ENCODE measurements at regions not wholly inside any gene's neighbourhood (a gene's known extent, or its start where the extent isn't known, plus 50 kb on each side); places are given as distances from the start of the nearest gene placed in this dataset.
A peak's percentile ranks its signal among the peaks of the same experiment; 100 is the strongest.
"Not testable (repeated sequence)": the region's sequence is repeated elsewhere in the genome, so short reads cannot be mapped to it uniquely, and the experiment has no call there.

DNA sequence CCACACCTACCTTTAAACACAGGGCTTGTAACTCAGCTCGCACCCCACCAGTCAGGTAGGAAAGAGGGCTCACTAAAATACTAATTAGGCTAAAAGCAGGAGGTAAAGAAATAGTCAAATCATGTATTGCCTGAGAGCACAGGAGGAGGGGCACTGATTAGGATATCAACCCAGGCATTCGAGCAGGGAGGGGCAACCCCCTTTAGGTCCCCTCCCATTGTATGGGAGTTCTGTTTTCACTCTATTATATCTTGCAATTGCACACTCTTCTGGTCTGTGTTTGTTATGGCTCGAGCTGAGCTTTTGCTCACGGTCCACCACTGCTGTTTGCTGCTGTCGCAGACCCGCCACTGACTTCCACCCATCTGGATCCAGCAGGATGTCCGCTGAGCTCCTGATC lies 657.2 kb downstream of the PRIM2 start:
- Histone ChIP-seq H3K36me3 (replicated peaks) (no peaks in the 10 kb centered on the region), H3K27ac (no peak overlapping the region), H3K27me3 (replicated peaks) (no peaks in the 10 kb centered on the region), H3K4me3 (ENCODE audit: low read depth, low read length) (no peak overlapping the region)
- TF ChIP-seq, protein P1, sequence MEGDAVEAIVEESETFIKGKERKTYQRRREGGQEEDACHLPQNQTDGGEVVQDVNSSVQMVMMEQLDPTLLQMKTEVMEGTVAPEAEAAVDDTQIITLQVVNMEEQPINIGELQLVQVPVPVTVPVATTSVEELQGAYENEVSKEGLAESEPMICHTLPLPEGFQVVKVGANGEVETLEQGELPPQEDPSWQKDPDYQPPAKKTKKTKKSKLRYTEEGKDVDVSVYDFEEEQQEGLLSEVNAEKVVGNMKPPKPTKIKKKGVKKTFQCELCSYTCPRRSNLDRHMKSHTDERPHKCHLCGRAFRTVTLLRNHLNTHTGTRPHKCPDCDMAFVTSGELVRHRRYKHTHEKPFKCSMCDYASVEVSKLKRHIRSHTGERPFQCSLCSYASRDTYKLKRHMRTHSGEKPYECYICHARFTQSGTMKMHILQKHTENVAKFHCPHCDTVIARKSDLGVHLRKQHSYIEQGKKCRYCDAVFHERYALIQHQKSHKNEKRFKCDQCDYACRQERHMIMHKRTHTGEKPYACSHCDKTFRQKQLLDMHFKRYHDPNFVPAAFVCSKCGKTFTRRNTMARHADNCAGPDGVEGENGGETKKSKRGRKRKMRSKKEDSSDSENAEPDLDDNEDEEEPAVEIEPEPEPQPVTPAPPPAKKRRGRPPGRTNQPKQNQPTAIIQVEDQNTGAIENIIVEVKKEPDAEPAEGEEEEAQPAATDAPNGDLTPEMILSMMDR (IDR thresholded peaks at IDR 0.05; ENCODE audit: low read depth, low read length, missing control alignments) = no peak
- no peak for DNase-seq
- in situ Hi-C loops (cut with HindIII; ENCODE audit: low pct_ligation_motif_present, low sequenced_read_pairs) = no loop called here

DNA sequence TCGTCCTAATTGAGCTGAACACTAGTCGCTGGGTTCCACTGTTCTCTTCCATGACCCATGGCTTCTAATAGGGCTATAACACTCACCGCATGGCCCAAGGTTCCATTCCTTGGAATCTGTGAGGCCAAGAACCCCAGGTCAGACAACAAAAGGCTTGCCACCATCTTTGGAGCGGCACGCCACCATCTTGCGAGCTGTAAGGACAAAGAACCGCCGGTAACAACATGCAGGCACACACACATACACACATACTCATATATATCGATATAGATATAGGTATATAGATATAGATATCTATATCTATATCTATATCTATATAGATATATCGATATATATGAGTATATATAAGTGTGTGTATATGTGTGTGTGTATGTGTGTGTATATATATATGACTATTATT lies 657.7 kb downstream of the PRIM2 start:
- H3K4me3 ChIP-seq (ENCODE audit: low read depth, low read length); DNase-seq; H3K36me3 ChIP-seq (replicated peaks); in situ Hi-C loops (cut with HindIII; ENCODE audit: low pct_ligation_motif_present, low sequenced_read_pairs); H3K27me3 ChIP-seq (replicated peaks); H3K27ac ChIP-seq: not testable (repeated sequence)

DNA sequence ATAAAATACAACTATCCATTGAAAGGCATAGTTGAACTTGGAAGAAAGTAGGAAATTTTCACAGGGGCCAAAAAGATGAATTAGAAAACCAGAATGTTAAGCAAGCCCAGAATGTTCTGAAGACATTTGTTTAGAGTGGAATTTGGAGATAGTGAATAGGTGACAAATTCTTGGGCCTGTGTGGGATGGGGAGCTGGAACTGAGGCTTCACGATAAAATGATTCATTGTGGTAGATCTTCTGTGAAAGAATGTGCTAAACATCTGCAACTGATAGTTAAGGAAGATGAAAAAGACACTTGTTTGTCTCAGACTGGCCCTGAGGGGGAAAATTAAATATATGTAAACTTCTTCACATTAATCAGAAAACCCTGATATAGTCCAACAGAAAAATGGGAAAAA lies 658.9 kb downstream of the PRIM2 start:
- in situ Hi-C loops (cut with HindIII; ENCODE audit: low pct_ligation_motif_present, low sequenced_read_pairs); H3K36me3 ChIP-seq (replicated peaks); H3K27me3 ChIP-seq (replicated peaks); H3K4me3 ChIP-seq (ENCODE audit: low read depth, low read length); H3K27ac ChIP-seq: not testable (repeated sequence)
- DNase-seq = peak; percentile 20

DNA sequence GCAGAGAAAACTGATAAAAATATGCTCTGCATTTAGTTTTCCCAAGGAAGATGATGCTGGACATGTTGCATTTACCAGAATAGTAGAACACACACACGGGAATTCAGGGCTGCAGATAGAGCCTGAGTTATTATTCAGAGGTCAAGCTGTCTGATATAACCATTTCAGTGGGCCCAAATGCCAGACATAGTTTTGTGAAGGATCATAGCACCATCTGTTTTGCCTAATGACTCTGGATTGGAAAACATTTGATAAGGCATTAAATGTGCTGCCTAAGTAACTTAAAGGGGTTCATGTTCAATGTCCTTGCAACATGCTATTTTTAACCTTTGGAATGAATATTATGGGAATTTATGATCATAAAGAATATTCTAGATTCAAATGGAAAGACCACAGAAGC lies 666.2 kb downstream of the PRIM2 start:
- H3K36me3 ChIP-seq (replicated peaks); H3K4me3 ChIP-seq (ENCODE audit: low read depth, low read length); H3K27me3 ChIP-seq (replicated peaks); in situ Hi-C loops (cut with HindIII; ENCODE audit: low pct_ligation_motif_present, low sequenced_read_pairs); H3K27ac ChIP-seq: not testable (repeated sequence)
- DNase-seq = peak; percentile 41

DNA sequence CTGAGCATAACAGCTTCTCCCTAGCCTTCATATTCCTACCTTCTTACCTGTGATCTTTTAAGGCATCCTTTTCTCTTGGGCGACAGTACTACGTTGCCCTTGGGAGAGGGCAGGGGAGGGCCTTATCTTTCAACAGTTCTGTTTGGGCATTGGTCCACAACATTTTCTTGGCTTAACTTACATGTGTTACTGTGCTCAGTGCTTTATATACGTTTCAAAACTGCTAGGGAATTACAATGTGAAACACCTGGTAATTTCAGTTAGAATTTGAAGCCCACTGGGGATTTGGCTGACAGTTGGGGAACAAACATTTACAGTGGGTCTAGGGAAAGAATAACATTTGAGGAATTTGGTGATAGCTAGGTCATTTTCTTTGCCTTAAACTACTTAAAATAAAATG lies 667.1 kb downstream of the PRIM2 start:
- H3K27ac ChIP-seq; in situ Hi-C loops (cut with HindIII; ENCODE audit: low pct_ligation_motif_present, low sequenced_read_pairs); H3K36me3 ChIP-seq (replicated peaks); DNase-seq; H3K4me3 ChIP-seq (ENCODE audit: low read depth, low read length); H3K27me3 ChIP-seq (replicated peaks): not testable (repeated sequence)

DNA sequence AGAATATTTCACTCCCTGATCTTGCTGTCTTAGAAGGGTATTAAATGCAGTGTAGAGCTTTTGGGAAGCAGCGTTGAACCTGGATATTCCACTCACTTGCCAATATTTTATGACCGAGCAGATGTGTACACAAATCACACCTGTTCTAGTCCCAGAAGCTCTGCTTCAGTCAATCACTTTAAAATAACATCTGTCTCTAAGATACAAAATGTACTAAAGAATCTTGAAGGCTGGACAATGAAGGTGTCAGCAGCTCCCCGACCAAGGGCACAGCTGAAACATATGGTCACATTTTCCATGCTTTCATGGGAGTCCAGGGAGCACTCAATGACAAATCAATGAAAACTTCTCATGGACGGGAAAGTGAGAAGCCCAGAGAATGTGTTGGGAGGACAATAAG lies 668.3 kb downstream of the PRIM2 start:
- H3K36me3 ChIP-seq (replicated peaks); DNase-seq; H3K4me3 ChIP-seq (ENCODE audit: low read depth, low read length); H3K27ac ChIP-seq; H3K27me3 ChIP-seq (replicated peaks); in situ Hi-C loops (cut with HindIII; ENCODE audit: low pct_ligation_motif_present, low sequenced_read_pairs): not testable (repeated sequence)

DNA sequence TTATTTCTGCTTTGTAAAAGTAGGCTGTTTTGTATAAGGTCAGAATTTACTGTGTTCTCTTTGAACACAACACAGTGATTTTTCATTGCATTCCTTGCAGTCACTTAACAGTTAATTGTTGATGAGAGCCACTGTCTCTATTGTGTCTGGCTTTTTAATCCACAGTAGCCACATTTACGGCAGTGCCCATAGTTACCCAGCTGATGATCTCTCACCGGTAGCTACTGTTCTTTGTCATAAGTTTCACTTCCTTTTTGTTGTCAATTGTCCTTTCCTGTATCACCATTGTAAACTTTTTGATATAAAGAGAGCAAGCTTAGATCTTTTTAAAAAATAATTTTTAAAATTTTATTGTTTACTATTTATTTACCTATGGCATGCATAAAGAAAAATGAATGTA lies 669.2 kb downstream of the PRIM2 start:
- H3K27ac ChIP-seq; H3K36me3 ChIP-seq (replicated peaks); DNase-seq; H3K4me3 ChIP-seq (ENCODE audit: low read depth, low read length); H3K27me3 ChIP-seq (replicated peaks); in situ Hi-C loops (cut with HindIII; ENCODE audit: low pct_ligation_motif_present, low sequenced_read_pairs): not testable (repeated sequence)

DNA sequence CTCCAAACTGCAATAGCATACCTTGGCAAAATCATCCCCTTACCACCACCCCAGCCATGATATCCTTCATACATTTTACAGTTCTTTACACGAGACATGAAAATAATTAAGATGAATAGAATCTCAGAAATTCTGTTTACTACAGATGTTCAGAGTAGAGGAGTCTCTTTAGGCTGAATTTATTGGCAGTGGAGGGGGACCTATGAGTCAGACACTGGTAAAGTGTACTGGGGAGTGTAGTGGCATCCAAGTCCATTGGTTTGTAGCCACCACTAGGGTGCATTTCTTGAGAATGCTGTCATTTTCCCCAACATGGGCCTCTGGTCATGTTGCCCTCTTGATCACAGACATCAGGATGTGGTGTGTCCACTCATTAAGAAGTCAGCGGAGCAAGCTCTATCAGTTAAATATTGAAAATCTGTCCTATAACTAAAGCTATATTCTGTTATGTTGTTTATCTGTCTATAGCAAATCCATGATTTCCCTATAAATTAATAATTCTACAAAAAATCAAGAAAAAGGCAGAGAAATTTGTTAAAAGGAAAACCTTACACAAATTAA lies 672.2 kb downstream of the PRIM2 start:
- in situ Hi-C loops (cut with HindIII; ENCODE audit: low pct_ligation_motif_present, low sequenced_read_pairs); H3K4me3 ChIP-seq (ENCODE audit: low read depth, low read length); H3K36me3 ChIP-seq (replicated peaks); H3K27ac ChIP-seq; DNase-seq; H3K27me3 ChIP-seq (replicated peaks): not testable (repeated sequence)

DNA sequence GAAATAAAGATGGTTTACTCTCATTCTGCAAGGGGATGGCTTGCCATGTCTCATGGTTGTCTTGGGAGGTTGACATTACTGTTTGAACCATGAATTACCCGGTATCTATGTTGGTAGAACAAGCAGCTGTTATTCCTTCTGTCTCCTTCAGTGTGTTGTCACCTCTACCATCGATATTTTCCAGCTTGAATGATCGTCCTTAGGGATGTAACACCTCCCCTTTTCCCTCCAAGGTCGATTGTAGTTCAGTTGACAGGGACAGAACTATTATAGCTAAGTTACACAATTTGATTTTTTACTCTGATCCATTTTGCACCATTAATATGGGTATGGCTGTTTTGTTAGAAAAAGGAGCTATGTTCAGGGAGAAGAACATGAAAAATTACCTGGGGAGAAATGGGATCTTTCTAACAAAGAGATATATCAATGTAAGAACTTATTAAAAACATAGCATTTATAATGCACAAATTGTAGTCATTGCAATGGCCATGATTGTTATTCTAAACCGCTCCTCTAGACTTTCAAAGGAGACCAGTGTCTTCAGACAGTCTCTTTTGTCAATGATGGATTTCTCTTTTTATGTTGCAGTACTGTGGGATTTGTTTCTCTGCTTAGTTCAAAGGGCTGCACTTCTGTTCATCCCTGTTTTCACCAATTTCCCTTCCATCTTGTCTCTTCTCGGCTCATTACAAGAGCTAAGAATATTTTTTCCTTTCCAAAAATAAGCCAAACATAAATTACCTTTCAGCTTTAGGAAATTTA lies 681.6 kb downstream of the PRIM2 start:
- H3K27ac ChIP-seq = not testable (repeated sequence)

DNA sequence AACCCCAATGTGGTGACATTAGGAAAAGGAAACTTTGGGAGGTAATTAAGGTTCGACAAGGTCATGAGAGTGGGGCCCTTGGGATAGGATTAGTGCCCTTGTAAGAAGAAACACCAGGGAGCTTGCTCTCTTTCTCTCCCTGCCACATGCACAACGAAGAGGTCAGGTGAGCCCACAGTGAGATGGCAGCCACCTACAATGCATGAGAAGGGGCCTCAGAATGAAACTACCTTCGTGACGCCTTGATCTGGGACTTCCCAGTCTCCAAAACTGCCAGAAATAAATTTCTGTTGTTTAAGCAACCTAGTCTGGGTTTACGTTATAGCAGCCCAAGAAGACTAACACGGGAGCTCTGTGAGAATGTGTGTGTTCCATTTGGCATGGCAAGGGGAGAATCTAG lies 682.8 kb downstream of the PRIM2 start:
- DNase-seq; in situ Hi-C loops (cut with HindIII; ENCODE audit: low pct_ligation_motif_present, low sequenced_read_pairs); H3K36me3 ChIP-seq (replicated peaks); H3K27me3 ChIP-seq (replicated peaks); H3K27ac ChIP-seq; H3K4me3 ChIP-seq (ENCODE audit: low read depth, low read length): not testable (repeated sequence)

More for the DNA sequence above, 681.6 kb downstream of the PRIM2 start:
- in situ Hi-C loops (cut with HindIII; ENCODE audit: low pct_ligation_motif_present, low sequenced_read_pairs); DNase-seq; H3K4me3 ChIP-seq (ENCODE audit: low read depth, low read length); H3K27me3 ChIP-seq (replicated peaks); H3K36me3 ChIP-seq (replicated peaks): not testable (repeated sequence)

DNA sequence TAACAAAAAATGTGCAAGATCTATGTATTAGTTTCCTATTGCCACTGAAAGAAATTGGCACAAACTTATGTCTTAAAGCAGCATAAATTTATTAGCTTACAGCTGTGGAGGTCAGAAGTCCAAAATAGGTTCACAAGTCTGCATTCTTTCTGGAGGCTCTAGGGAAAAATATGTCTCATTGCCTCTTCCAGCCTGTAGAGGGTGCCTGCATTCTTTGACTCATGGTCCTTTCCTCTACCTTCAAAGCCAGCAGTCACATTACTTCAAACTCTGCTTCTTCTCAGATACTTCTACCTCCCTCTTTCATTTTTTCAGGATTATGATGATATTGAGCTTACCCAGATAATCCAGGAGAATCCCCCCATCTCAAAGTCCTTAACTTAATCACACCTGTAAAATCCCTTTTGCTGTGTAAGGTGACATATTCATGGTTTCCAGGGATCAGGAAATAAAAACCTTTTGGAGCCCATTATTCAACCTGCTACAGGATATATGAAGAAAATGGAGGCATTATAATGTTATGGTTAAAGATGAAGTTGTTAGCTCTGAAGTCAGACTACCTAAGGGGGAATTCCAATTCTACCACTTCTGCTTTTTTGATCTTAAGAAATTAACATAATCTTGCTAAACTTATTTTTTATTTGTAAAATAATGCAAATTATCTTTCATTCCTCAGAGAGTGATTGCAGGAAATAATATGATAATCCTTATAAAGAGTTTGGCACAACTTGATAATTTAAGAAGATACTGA lies 686.2 kb downstream of the PRIM2 start:
- H3K27ac ChIP-seq; H3K4me3 ChIP-seq (ENCODE audit: low read depth, low read length); H3K27me3 ChIP-seq (replicated peaks); DNase-seq; H3K36me3 ChIP-seq (replicated peaks); in situ Hi-C loops (cut with HindIII; ENCODE audit: low pct_ligation_motif_present, low sequenced_read_pairs): not testable (repeated sequence)

DNA sequence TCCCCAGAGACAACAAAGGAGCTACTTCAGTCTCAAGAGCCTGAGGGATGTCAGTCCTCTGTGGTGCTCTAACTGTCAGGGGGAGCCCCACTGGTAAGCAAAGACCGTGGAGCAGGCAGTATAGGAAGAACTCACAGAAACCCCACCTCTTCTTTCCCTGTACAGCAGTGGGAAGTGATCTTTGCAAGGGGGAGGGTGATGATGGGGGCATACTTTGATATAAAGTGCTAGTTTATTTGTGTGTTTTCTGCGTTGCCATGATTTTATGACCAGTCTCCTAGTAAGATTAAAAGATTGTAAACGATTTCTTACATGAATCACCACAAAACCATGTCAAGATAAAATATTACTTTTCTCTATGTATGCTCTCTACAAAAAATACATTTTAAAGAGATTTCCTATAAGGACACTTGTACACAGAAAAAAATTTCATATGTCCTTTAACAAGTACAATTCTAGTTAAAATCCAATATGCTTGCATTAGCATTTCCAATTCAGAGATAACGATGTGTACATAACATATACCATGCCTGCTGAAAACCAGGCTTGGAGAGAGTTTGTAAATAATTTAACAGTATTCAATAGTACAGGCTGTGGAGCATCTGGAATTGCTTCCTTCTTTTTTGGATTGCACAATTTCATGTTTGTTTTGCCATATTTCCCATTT lies 690.0 kb downstream of the PRIM2 start:
- H3K27ac ChIP-seq; DNase-seq; H3K27me3 ChIP-seq (replicated peaks); H3K36me3 ChIP-seq (replicated peaks); in situ Hi-C loops (cut with HindIII; ENCODE audit: low pct_ligation_motif_present, low sequenced_read_pairs); H3K4me3 ChIP-seq (ENCODE audit: low read depth, low read length): not testable (repeated sequence)

DNA sequence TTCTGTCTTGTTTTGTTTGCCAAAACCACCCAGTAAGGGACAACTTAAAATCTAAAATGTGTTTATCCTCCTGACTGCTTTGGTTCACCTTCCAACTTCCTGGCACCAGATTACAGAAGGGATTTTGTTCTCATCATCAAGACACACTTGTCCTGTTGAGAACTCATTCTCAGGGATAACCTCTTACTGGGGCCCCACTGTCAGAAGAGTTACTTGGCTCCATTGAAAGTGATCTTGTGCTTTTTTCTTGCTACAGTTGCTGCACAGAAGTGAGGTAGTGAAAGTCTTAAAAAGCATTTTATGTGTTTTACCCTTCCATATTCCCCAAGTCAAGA lies 690.5 kb downstream of the PRIM2 start:
- in situ Hi-C loops (cut with HindIII; ENCODE audit: low pct_ligation_motif_present, low sequenced_read_pairs); DNase-seq; H3K4me3 ChIP-seq (ENCODE audit: low read depth, low read length); H3K27me3 ChIP-seq (replicated peaks); H3K27ac ChIP-seq; H3K36me3 ChIP-seq (replicated peaks): not testable (repeated sequence)

Data from brain microvascular endothelial cell (primary cell).